22Rv1 (cell line): ENCODE measurements at regions not wholly inside any gene's neighbourhood (a gene's known extent, or its start where the extent isn't known, plus 50 kb on each side); places are given as distances from the start of the nearest gene placed in this dataset.

ENCODE experiments used
- H3K27ac ChIP-seq: fragments of 450-650 bp; 2 replicates; pipeline ENCODE4 v1.5.1; 2017
- CTCF ChIP-seq: fragments of 450-650 bp; IDR thresholded peaks from 2 replicates; pipeline ENCODE4 v1.5.1; 2017; ENCODE audit warnings: mild to moderate bottlenecking
- ZFX ChIP-seq: fragments of 450-650 bp; IDR thresholded peaks from 2 replicates; pipeline ENCODE4 v1.6.1; 2017; ENCODE audit warnings: antibody characterized with exemption, borderline replicate concordance

GRCh38 chr1:4115191-4115900, 215.3 kb upstream of the C1orf174 start:
- no peak for TF ChIP-seq CTCF
- no peak for TF ChIP-seq ZFX
- H3K27ac ChIP-seq: no peak overlapping the region

GRCh38 chr1:4117196-4117595, 217.1 kb upstream of the C1orf174 start:
- no peak for TF ChIP-seq ZFX
- no peak for TF ChIP-seq CTCF

GRCh38 chr1:4118746-4119515, 218.9 kb upstream of the C1orf174 start:
- TF ChIP-seq ZFX (no peak), CTCF (no peak)
- no peak overlapping the region for H3K27ac ChIP-seq

More at GRCh38 chr1:4117196-4117595, 217.1 kb upstream of the C1orf174 start:
- H3K27ac ChIP-seq: no peak overlapping the region

- TF ChIP-seq ZFX: no peak
- no peak for TF ChIP-seq CTCF
- no peak overlapping the region for H3K27ac ChIP-seq
Measured at GRCh38 chr1:4119516-4120220, 219.6 kb upstream of the C1orf174 start.

- TF ChIP-seq ZFX (no peak), CTCF (no peak)
- H3K27ac ChIP-seq: no peak overlapping the region
Measured at GRCh38 chr1:4120557-4121292, 220.7 kb upstream of the C1orf174 start.

GRCh38 chr1:4121293-4121684, 221.2 kb upstream of the C1orf174 start:
- no peak for TF ChIP-seq ZFX
- no peak for TF ChIP-seq CTCF
- no peak overlapping the region for H3K27ac ChIP-seq
